ENCODE measurements at regions not wholly inside any gene's neighbourhood (a gene's known extent, or its start where the extent isn't known, plus 50 kb on each side); places are given as distances from the start of the nearest gene placed in this dataset.

- DNase-seq (ENCODE audit: low read depth): no peak
Observed at GRCh38 chr7:11294218-11294617, 320.5 kb downstream of the PHF14 start.

- DNase-seq (ENCODE audit: low read depth): no peak
Observed at GRCh38 chr7:11294965-11295364, 321.3 kb downstream of the PHF14 start.

GRCh38 chr7:11297126-11297625, 323.5 kb downstream of the PHF14 start:
- peak; percentile 0 for DNase-seq (ENCODE audit: low read depth)

- no peak for DNase-seq (ENCODE audit: low read depth)
Observed at GRCh38 chr7:11297764-11298163, 324.1 kb downstream of the PHF14 start.

GRCh38 chr7:11298220-11298619, 324.5 kb downstream of the PHF14 start:
- no peak for DNase-seq (ENCODE audit: low read depth)

- DNase-seq (ENCODE audit: low read depth): no peak
Observed at GRCh38 chr7:11300241-11300640, 326.6 kb downstream of the PHF14 start.

- no peak for DNase-seq (ENCODE audit: low read depth)
Observed at GRCh38 chr7:11302121-11302520, 328.4 kb downstream of the PHF14 start.

- no peak for DNase-seq (ENCODE audit: low read depth)
Observed at GRCh38 chr7:11313801-11314200, 340.1 kb downstream of the PHF14 start.

- DNase-seq (ENCODE audit: low read depth): no peak
Observed at GRCh38 chr7:11315666-11316258, 342.1 kb downstream of the PHF14 start.

GRCh38 chr7:11317766-11318165, 344.1 kb downstream of the PHF14 start:
- no peak for DNase-seq (ENCODE audit: low read depth)

GRCh38 chr7:11319491-11320274, 346.0 kb downstream of the PHF14 start:
- DNase-seq (ENCODE audit: low read depth): peak; percentile 59

Measured in ELR (cell line).